ENCODE measurements at regions not wholly inside any gene's neighbourhood (a gene's known extent, or its start where the extent isn't known, plus 50 kb on each side); places are given as distances from the start of the nearest gene placed in this dataset.

DNA sequence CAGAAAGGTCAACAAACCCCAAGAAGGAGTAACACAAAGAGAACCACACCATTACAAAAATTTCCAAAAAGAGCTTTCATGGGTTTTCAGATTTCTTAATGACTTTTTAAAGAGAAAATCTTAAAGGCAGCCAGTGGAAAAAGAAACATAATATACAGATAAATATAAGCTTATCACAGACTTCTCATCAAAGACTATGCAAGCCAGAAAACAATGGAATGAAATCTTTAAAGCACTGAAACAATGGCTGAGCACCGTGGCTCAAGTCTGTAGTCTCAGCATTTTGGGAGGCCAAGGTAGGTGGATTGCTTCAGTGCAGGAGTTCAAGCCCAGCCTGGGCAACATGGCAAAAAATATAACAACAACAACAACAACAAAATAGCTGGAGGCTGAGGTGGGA is 237.4 kb downstream of the CYP26B1 start:
- intact Hi-C loops (cut with DNase I) = no loop called here

DNA sequence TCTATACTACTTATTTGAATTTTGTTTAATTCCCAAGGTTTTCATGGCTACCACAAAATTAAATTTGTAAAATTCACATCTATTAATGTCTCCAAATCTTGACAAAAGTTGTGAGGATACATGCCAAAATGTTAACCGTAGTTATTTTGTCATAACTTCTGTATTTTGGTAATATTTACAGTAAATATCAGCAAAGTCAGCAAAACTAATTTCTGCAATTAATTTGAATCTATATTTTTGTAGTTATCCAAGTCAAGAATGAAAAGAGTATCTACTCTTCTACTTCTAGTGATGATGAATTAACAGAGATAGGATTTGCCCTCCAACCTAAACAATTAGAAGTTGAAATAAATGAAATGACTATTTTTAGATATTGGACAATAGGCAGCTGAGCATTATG is 238.9 kb downstream of the CYP26B1 start:
- H3K9me3 ChIP-seq = peaks cover 0 to 20% (median 9%) of the 10 kb centered on the region in 12 donors
- TF ChIP-seq, protein P1, sequence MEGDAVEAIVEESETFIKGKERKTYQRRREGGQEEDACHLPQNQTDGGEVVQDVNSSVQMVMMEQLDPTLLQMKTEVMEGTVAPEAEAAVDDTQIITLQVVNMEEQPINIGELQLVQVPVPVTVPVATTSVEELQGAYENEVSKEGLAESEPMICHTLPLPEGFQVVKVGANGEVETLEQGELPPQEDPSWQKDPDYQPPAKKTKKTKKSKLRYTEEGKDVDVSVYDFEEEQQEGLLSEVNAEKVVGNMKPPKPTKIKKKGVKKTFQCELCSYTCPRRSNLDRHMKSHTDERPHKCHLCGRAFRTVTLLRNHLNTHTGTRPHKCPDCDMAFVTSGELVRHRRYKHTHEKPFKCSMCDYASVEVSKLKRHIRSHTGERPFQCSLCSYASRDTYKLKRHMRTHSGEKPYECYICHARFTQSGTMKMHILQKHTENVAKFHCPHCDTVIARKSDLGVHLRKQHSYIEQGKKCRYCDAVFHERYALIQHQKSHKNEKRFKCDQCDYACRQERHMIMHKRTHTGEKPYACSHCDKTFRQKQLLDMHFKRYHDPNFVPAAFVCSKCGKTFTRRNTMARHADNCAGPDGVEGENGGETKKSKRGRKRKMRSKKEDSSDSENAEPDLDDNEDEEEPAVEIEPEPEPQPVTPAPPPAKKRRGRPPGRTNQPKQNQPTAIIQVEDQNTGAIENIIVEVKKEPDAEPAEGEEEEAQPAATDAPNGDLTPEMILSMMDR (IDR thresholded peaks at IDR 0.05) = no peak
- TF ChIP-seq POLR2A (IDR thresholded peaks at IDR 0.05) = no peak
- no peak overlapping the region for H3K27ac ChIP-seq
- H3K4me3 ChIP-seq = no peak overlapping the region
- H3K36me3 ChIP-seq = no peaks in the 10 kb centered on the region
- no peak for DNase-seq
- no peak for ATAC-seq
- intact Hi-C loops (cut with DNase I) = no loop called here
- H3K4me1 ChIP-seq = no peaks in the 10 kb centered on the region
- peaks cover 0 to 8% (median 0%) of the 10 kb centered on the region in 9 donors for H3K27me3 ChIP-seq
- WGBS, 4 donors = 92 to 99% (median 96%) methylated on average over 1 of the region's 1 CpG

More for the DNA sequence above, 237.4 kb downstream of the CYP26B1 start:
- Histone ChIP-seq H3K27ac (no peak overlapping the region), H3K4me3 (no peak overlapping the region), H3K36me3 (no peaks in the 10 kb centered on the region), H3K4me1 (no peaks in the 10 kb centered on the region), H3K27me3 (no peaks in the 10 kb centered on the region), H3K9me3 (peaks cover 0 to 20% (median 9%) of the 10 kb centered on the region in 12 donors)
- TF ChIP-seq, protein P1 (IDR thresholded peaks at IDR 0.05) = no peak
- no peak for TF ChIP-seq POLR2A (IDR thresholded peaks at IDR 0.05)
- ATAC-seq = no peak
- DNase-seq = no peak
- 69 to 86% (median 79%) methylated on average over 1 of the region's 1 CpG for WGBS, 4 donors

DNA sequence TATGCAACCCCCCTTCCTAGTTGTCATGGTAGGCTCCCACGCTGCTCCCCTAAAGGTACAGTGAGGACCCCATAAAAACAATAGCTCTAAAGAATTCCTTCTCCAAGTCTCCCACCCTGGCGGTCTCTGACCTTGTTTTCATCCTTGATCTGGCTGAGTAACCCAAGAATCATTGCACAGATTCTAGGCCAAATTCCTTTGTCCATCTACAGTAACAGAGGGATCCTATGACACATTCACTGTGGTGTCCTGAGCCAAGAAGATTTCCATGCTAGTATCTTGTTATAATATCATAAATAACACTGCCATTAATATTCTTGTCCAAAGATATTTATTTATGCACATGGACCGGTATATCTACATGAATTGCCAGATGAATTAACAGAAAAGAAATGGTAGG is 240.2 kb downstream of the CYP26B1 start:
- ATAC-seq (no peak), DNase-seq (no peak)
- Histone ChIP-seq H3K27me3 (peaks cover 0 to 8% (median 0%) of the 10 kb centered on the region in 9 donors), H3K4me3 (no peak overlapping the region), H3K27ac (no peak overlapping the region), H3K36me3 (no peaks in the 10 kb centered on the region), H3K4me1 (no peaks in the 10 kb centered on the region), H3K9me3 (peaks cover 0 to 20% (median 9%) of the 10 kb centered on the region in 12 donors)
- TF ChIP-seq POLR2A (IDR thresholded peaks at IDR 0.05) = no peak
- TF ChIP-seq, protein P1 (IDR thresholded peaks at IDR 0.05) = no peak
- 93 to 96% (median 96%) methylated on average over 3 of the region's 3 CpGs for WGBS, 4 donors
- intact Hi-C loops (cut with DNase I) = no loop called here

DNA sequence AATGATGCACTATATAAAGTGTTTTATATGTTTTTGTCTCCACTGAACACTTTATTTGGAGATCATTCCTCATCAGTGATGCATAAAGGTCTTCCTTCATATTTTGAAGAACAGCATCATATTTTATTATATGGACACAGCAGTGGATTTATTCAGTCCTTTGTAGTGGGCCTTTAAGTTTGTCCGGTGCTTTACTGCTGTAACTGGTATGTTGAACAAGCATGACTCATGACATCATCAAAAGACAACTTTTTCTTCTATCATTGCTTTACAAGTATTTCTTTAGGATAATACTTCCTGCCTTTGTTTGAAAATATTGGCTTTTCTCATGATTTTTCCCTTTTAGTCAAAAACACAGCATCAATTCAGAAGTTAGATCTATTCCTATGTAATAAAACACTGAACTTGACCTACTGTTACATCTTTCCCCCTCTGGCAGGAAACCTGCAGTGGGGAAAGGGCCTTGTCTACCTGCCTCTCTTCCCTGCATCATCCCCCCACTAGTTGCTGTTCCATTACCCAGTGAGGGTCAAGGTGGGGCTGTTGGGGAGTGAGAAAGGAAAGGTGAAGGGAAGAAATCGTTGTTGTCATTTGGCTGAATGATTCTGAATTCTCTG is 241.2 kb downstream of the CYP26B1 start:
- no peak for TF ChIP-seq POLR2A (IDR thresholded peaks at IDR 0.05)
- TF ChIP-seq, protein P1 (IDR thresholded peaks at IDR 0.05) = no peak
- peaks cover 0 to 20% (median 9%) of the 10 kb centered on the region in 12 donors for H3K9me3 ChIP-seq
- no peaks in the 10 kb centered on the region for H3K4me1 ChIP-seq
- intact Hi-C loops (cut with DNase I) = no loop called here
- DNase-seq (no peak), ATAC-seq (no peak)
- H3K36me3 ChIP-seq = no peaks in the 10 kb centered on the region
- H3K27me3 ChIP-seq = peaks cover 0 to 8% (median 0%) of the 10 kb centered on the region in 9 donors
- H3K4me3 ChIP-seq = no peak overlapping the region
- 88 to 96% (median 94%) methylated on average over 2 of the region's 2 CpGs for whole genome bisulfite sequencing, 4 donors
- H3K27ac ChIP-seq = no peak overlapping the region

All from heart left ventricle (tissue), 16 donors.